ENCODE measurements at regions not wholly inside any gene's neighbourhood (a gene's known extent, or its start where the extent isn't known, plus 50 kb on each side); places are given as distances from the start of the nearest gene placed in this dataset.

DNA sequence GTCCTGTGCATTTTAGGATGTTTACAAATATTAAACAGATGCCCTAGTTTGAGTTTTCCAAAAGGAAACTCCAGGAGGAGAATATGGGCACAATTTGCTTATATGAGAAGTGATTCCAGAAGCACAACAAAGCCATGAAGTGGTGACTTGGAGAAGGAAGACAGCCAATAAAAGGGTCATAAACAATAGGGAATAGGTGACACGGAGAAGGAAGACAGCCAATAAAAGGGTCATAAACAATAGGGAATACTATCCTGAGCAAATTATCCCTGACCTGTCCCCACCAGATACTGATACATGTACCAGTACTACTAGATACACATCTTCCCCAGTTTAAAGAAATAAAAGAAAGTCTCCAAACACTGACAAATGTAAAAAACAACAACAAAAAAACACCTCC, 663.6 kb downstream of the GBE1 start:
- TF ChIP-seq, protein P1, sequence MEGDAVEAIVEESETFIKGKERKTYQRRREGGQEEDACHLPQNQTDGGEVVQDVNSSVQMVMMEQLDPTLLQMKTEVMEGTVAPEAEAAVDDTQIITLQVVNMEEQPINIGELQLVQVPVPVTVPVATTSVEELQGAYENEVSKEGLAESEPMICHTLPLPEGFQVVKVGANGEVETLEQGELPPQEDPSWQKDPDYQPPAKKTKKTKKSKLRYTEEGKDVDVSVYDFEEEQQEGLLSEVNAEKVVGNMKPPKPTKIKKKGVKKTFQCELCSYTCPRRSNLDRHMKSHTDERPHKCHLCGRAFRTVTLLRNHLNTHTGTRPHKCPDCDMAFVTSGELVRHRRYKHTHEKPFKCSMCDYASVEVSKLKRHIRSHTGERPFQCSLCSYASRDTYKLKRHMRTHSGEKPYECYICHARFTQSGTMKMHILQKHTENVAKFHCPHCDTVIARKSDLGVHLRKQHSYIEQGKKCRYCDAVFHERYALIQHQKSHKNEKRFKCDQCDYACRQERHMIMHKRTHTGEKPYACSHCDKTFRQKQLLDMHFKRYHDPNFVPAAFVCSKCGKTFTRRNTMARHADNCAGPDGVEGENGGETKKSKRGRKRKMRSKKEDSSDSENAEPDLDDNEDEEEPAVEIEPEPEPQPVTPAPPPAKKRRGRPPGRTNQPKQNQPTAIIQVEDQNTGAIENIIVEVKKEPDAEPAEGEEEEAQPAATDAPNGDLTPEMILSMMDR (IDR thresholded peaks at IDR 0.05; ENCODE audit: low read depth, low read length, missing input control) = no peak
- TF ChIP-seq, protein P2, sequence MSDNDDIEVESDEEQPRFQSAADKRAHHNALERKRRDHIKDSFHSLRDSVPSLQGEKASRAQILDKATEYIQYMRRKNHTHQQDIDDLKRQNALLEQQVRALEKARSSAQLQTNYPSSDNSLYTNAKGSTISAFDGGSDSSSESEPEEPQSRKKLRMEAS (IDR thresholded peaks at IDR 0.05) = no peak
- TF ChIP-seq SP1 (IDR thresholded peaks at IDR 0.05) (no peak), FOXA1 (IDR thresholded peaks at IDR 0.05) (no peak), GABPA (IDR thresholded peaks at IDR 0.05 in 1 of 2, conservative IDR thresholded peaks at IDR 0.05 in 1 of 2) (no peak), JUND (IDR thresholded peaks at IDR 0.05) (no peak), TAF1 (conservative IDR thresholded peaks at IDR 0.05) (no peak)
